H1 (cell line): ENCODE measurements at regions not wholly inside any gene's neighbourhood (a gene's known extent, or its start where the extent isn't known, plus 50 kb on each side); places are given as distances from the start of the nearest gene placed in this dataset.

Source experiments
- BRCA1 ChIP-seq: IDR thresholded peaks from 2 replicates; pipeline ENCODE4 v1.6.1; 2012; ENCODE audit warnings: low read depth, low read length, improper control_type of control experiment
- CBX8 ChIP-seq: fragments of 300-800, 300-1000 bp; sonication (generic); IDR thresholded peaks from 2 replicates; pipeline ENCODE4 v1.7.1; 2016; ENCODE audit warnings: low read depth, low read length, borderline replicate concordance
- EGR1 ChIP-seq: IDR thresholded peaks from 2 replicates; pipeline ENCODE4 v1.6.1; 2011; ENCODE audit warnings: low read depth, low read length, borderline replicate concordance
- FOSL1 ChIP-seq: IDR thresholded peaks from 2 replicates; pipeline ENCODE4 v1.6.1; 2011; ENCODE audit warnings: mild to moderate bottlenecking, low read depth, low read length, moderate library complexity; ENCODE audit not compliant: insufficient read depth
- KDM4A ChIP-seq: IDR thresholded peaks from one replicate; pipeline ENCODE4 v1.7.1; 2012; ENCODE audit warnings: low read depth, mild to moderate bottlenecking, moderate library complexity, low read length, inconsistent platforms; ENCODE audit not compliant: severe bottlenecking
- PHF8 ChIP-seq: fragments of 200-600 bp; sonication (generic); conservative IDR thresholded peaks from 2 replicates; pipeline ENCODE4 v1.7.1; 2012; ENCODE audit warnings: low read depth, mild to moderate bottlenecking, inconsistent platforms, low read length, moderate library complexity
- SUZ12 ChIP-seq: fragments of 200-600 bp; sonication (generic); IDR thresholded peaks from 2 replicates; pipeline ENCODE4 v1.6.1; 2012; ENCODE audit warnings: mild to moderate bottlenecking, inconsistent platforms, low read length, moderate library complexity, mixed read lengths
- TF ChIP-seq, protein P1 (sequence below): fragments of 300-600 bp; sonication (generic); IDR thresholded peaks from 2 replicates; pipeline ENCODE4 v1.7.1; 2012; ENCODE audit warnings: low read length, moderate library complexity, mild to moderate bottlenecking, inconsistent platforms; ENCODE audit not compliant: insufficient replicate concordance
- TF ChIP-seq, protein P2 (sequence below): IDR thresholded peaks from 2 replicates; pipeline ENCODE4 v1.6.1; 2012; ENCODE audit warnings: low read length, inconsistent platforms
- TF ChIP-seq, protein P3 (sequence below): IDR thresholded peaks from 2 replicates; pipeline ENCODE4 v1.6.1; 2012; ENCODE audit warnings: inconsistent platforms

DNA sequence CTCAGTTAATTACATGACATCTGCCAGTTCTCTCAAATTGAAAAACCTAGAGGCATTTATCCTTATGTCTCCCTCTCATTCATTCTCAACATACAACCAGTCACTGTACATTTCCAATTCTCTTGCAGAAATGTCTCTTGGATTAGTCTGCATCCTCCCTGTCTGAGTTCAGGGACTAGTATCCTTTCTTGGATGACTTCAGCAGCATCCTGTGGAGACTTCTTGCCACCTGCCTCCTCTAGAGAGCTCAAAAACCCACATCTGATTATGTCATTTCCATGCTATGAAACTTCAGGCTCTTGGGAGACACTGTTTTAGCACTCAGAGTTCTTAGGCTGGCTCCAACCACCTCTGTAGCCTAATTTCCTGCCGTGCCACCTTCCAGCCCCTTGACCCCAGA is 515.1 kb upstream of the DIPK2B start (continued):
- TF ChIP-seq, protein P1, sequence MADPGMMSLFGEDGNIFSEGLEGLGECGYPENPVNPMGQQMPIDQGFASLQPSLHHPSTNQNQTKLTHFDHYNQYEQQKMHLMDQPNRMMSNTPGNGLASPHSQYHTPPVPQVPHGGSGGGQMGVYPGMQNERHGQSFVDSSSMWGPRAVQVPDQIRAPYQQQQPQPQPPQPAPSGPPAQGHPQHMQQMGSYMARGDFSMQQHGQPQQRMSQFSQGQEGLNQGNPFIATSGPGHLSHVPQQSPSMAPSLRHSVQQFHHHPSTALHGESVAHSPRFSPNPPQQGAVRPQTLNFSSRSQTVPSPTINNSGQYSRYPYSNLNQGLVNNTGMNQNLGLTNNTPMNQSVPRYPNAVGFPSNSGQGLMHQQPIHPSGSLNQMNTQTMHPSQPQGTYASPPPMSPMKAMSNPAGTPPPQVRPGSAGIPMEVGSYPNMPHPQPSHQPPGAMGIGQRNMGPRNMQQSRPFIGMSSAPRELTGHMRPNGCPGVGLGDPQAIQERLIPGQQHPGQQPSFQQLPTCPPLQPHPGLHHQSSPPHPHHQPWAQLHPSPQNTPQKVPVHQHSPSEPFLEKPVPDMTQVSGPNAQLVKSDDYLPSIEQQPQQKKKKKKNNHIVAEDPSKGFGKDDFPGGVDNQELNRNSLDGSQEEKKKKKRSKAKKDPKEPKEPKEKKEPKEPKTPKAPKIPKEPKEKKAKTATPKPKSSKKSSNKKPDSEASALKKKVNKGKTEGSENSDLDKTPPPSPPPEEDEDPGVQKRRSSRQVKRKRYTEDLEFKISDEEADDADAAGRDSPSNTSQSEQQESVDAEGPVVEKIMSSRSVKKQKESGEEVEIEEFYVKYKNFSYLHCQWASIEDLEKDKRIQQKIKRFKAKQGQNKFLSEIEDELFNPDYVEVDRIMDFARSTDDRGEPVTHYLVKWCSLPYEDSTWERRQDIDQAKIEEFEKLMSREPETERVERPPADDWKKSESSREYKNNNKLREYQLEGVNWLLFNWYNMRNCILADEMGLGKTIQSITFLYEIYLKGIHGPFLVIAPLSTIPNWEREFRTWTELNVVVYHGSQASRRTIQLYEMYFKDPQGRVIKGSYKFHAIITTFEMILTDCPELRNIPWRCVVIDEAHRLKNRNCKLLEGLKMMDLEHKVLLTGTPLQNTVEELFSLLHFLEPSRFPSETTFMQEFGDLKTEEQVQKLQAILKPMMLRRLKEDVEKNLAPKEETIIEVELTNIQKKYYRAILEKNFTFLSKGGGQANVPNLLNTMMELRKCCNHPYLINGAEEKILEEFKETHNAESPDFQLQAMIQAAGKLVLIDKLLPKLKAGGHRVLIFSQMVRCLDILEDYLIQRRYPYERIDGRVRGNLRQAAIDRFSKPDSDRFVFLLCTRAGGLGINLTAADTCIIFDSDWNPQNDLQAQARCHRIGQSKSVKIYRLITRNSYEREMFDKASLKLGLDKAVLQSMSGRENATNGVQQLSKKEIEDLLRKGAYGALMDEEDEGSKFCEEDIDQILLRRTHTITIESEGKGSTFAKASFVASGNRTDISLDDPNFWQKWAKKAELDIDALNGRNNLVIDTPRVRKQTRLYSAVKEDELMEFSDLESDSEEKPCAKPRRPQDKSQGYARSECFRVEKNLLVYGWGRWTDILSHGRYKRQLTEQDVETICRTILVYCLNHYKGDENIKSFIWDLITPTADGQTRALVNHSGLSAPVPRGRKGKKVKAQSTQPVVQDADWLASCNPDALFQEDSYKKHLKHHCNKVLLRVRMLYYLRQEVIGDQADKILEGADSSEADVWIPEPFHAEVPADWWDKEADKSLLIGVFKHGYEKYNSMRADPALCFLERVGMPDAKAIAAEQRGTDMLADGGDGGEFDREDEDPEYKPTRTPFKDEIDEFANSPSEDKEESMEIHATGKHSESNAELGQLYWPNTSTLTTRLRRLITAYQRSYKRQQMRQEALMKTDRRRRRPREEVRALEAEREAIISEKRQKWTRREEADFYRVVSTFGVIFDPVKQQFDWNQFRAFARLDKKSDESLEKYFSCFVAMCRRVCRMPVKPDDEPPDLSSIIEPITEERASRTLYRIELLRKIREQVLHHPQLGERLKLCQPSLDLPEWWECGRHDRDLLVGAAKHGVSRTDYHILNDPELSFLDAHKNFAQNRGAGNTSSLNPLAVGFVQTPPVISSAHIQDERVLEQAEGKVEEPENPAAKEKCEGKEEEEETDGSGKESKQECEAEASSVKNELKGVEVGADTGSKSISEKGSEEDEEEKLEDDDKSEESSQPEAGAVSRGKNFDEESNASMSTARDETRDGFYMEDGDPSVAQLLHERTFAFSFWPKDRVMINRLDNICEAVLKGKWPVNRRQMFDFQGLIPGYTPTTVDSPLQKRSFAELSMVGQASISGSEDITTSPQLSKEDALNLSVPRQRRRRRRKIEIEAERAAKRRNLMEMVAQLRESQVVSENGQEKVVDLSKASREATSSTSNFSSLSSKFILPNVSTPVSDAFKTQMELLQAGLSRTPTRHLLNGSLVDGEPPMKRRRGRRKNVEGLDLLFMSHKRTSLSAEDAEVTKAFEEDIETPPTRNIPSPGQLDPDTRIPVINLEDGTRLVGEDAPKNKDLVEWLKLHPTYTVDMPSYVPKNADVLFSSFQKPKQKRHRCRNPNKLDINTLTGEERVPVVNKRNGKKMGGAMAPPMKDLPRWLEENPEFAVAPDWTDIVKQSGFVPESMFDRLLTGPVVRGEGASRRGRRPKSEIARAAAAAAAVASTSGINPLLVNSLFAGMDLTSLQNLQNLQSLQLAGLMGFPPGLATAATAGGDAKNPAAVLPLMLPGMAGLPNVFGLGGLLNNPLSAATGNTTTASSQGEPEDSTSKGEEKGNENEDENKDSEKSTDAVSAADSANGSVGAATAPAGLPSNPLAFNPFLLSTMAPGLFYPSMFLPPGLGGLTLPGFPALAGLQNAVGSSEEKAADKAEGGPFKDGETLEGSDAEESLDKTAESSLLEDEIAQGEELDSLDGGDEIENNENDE: no peak
- no peak for TF ChIP-seq SUZ12
- no peak for TF ChIP-seq EGR1
- TF ChIP-seq CBX8: no peak
- no peak for TF ChIP-seq KDM4A
- TF ChIP-seq, protein P2, sequence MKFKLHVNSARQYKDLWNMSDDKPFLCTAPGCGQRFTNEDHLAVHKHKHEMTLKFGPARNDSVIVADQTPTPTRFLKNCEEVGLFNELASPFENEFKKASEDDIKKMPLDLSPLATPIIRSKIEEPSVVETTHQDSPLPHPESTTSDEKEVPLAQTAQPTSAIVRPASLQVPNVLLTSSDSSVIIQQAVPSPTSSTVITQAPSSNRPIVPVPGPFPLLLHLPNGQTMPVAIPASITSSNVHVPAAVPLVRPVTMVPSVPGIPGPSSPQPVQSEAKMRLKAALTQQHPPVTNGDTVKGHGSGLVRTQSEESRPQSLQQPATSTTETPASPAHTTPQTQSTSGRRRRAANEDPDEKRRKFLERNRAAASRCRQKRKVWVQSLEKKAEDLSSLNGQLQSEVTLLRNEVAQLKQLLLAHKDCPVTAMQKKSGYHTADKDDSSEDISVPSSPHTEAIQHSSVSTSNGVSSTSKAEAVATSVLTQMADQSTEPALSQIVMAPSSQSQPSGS: no peak
- no peak for TF ChIP-seq BRCA1
- TF ChIP-seq, protein P3, sequence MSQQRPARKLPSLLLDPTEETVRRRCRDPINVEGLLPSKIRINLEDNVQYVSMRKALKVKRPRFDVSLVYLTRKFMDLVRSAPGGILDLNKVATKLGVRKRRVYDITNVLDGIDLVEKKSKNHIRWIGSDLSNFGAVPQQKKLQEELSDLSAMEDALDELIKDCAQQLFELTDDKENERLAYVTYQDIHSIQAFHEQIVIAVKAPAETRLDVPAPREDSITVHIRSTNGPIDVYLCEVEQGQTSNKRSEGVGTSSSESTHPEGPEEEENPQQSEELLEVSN: no peak
- no peak for TF ChIP-seq FOSL1
- no peak for TF ChIP-seq PHF8
